K562 (cell line): ENCODE measurements at regions not wholly inside any gene's neighbourhood (a gene's known extent, or its start where the extent isn't known, plus 50 kb on each side); places are given as distances from the start of the nearest gene placed in this dataset.

Experiments used
- ATAC-seq: fragments of 200-7000 bp; cut with Tn5 transposase; 3 replicates; pipeline ENCODE4 v1.9.1; 2020; ENCODE audit warnings: moderate library complexity
- BruUV-seq: library from RNA; stranded (reverse); fragments of 400-500 nt; replicated peaks from 2 replicates; lab custom pipeline; 2021; lab: Mats Ljungman, UMichigan
- CTCF ChIA-PET: fragments of 300-600 bp; formaldehyde crosslinking; extraction: SDS; loops from one replicate; lab custom pipeline; 2021; ENCODE audit warnings: low intra/inter-chr PET ratio; lab: Yijun Ruan, JAX
- POLR2A ChIA-PET: fragments of 300-600, 350-650 bp; sonication (Branson Sonifier 250); formaldehyde crosslinking; extraction: SDS; loops from one replicate; lab custom pipeline; 2021; ENCODE audit warnings: antibody characterized with exemption, inconsistent platforms; lab: Yijun Ruan, JAX
- DNase-seq, 4 experiments: peaks; one replicate each; pipeline versions ENCODE4 v3.0.0 to v3.0.0-alpha.2; 2011 to 2018; ENCODE audit warnings: low spot score in 3 of 4, mixed read lengths in 3 of 4; ENCODE audit errors: extremely low read depth in 1 of 4
- FAIRE-seq: peaks from 2 replicates; lab custom pipeline; 2011; peaks lifted over from hg19 to GRCh38; lab: Jason Lieb, UNC
- H2AFZ ChIP-seq: 2 replicates; pipeline ENCODE4 v1.6.0; 2011; ENCODE audit warnings: low read depth, low read length, control low read depth, inconsistent platforms
- H3K27ac ChIP-seq: fragments of 200-600 bp; 3 replicates; pipeline ENCODE4 v1.8.0; 2011; ENCODE audit warnings: low read depth, mild to moderate bottlenecking, control low read depth, inconsistent platforms, low read length, moderate library complexity, mixed read lengths; ENCODE audit errors: extremely low read depth
- H3K27me3 ChIP-seq, 2 experiments: fragments of 300-600 bp in 1 of 2; 2 replicates in 1 of 2; 3 replicates in 1 of 2; pipeline versions ENCODE4 v1.6.0 to v1.8.0; 2011; ENCODE audit warnings: inconsistent platforms in 2 of 2, low read length in 2 of 2, mild to moderate bottlenecking in 1 of 2, mixed read lengths in 1 of 2, moderate library complexity in 1 of 2; ENCODE audit not compliant: control insufficient read depth in 2 of 2, insufficient read depth in 2 of 2
- H3K36me3 ChIP-seq: fragments of 300-600 bp; 3 replicates; pipeline ENCODE4 v1.8.0; 2011; ENCODE audit warnings: mild to moderate bottlenecking, low read length, inconsistent platforms; ENCODE audit not compliant: control insufficient read depth, insufficient read depth
- H3K4me1 ChIP-seq, 2 experiments: fragments of 200-600 bp in 1 of 2; replicated peaks in 1 of 2; 2 replicates in 1 of 2; 3 replicates in 1 of 2; pipeline versions ENCODE4 v1.5.1 to v1.8.0; 2011; ENCODE audit warnings: inconsistent platforms in 2 of 2, low read length in 2 of 2, mild to moderate bottlenecking in 1 of 2, mixed read lengths in 1 of 2, moderate library complexity in 1 of 2; ENCODE audit not compliant: control insufficient read depth in 2 of 2, insufficient read depth in 2 of 2
- H3K4me2 ChIP-seq: 2 replicates; pipeline ENCODE4 v1.6.1; 2011; ENCODE audit warnings: low read length, control low read depth, inconsistent platforms, mixed read lengths; ENCODE audit not compliant: insufficient read depth
- H3K4me3 ChIP-seq: fragments of 200-600 bp; sonication (generic), shearing (Covaris generic); 2 replicates; pipeline ENCODE4 v1.5.1; 2016; ENCODE audit warnings: control low read depth, inconsistent platforms
- H3K79me2 ChIP-seq: fragments of 200-600 bp; 3 replicates; pipeline ENCODE4 v1.8.0; 2011; ENCODE audit warnings: low read length, inconsistent platforms; ENCODE audit not compliant: control insufficient read depth, insufficient read depth
- H3K9ac ChIP-seq, 2 experiments: 2 replicates each; pipeline versions ENCODE4 v1.6.0 to v1.6.1; 2011; ENCODE audit warnings: low read depth in 2 of 2, low read length in 2 of 2, control low read depth in 1 of 2, inconsistent platforms in 1 of 2, mild to moderate bottlenecking in 1 of 2, mixed read lengths in 1 of 2; ENCODE audit not compliant: insufficient read depth in 1 of 2
- H3K9me1 ChIP-seq: one replicate; pipeline ENCODE4 v1.6.0; 2011; ENCODE audit warnings: inconsistent platforms, mild to moderate bottlenecking, low read length, moderate library complexity; ENCODE audit not compliant: control insufficient read depth, insufficient read depth
- H3K9me3 ChIP-seq: replicated peaks from 2 replicates; pipeline ENCODE4 v1.5.1; 2011; ENCODE audit warnings: low read depth, low read length, inconsistent platforms; ENCODE audit not compliant: control insufficient read depth, insufficient read depth
- H4K20me1 ChIP-seq: replicated peaks from 2 replicates; pipeline ENCODE4 v1.6.1; 2011; ENCODE audit warnings: low read length, inconsistent platforms, mixed read lengths; ENCODE audit not compliant: control insufficient read depth, insufficient read depth
- ATF2 ChIP-seq: sonication (generic); formaldehyde crosslinking; IDR thresholded peaks from 2 replicates; pipeline ENCODE4 v1.8.1; 2022; ENCODE audit warnings: missing genetic modification reagents
- CTCFL ChIP-seq: IDR thresholded peaks from 2 replicates; pipeline ENCODE4 v1.6.1; 2011; ENCODE audit warnings: borderline replicate concordance, low read depth, mild to moderate bottlenecking, moderate library complexity, low read length; ENCODE audit not compliant: insufficient read depth, poor library complexity, severe bottlenecking
- WGBS: fragments of 100-300 bp; shearing (Covaris generic); methylation state at CpG from one replicate; pipeline ENCODE4 v1.1.6; 2016; ENCODE audit warnings: low coverage, mixed read lengths; ENCODE audit not compliant: insufficient coverage; ENCODE audit errors: missing lambda C conversion rate; 5-methylcytosine and 5-hydroxymethylcytosine counted together
- in situ Hi-C: fragments of 300-500 bp; cut with MboI; formaldehyde crosslinking; loops from 4 replicates; pipeline ENCODE4 v1.15.0; 2018; ENCODE audit warnings: inconsistent platforms, mixed read lengths
- intact Hi-C: fragments of 100-400 bp; cut with micrococcal nuclease; formaldehyde crosslinking; loops from 2 replicates; pipeline ENCODE4 v1.14.2; 2022

- POLR2A ChIA-PET: no interaction called here
- no TSS peak for BruUV-seq
- in situ Hi-C loops: loop anchor here (25.0 kb wide), 1 partner anchor 1193 kb away; no protein-coding TSS in a partner anchor
Measured at GRCh38 chr1:209205039-209205438, 378.5 kb upstream of the CAMK1G start.

More at GRCh38 chr1:209205039-209205438, 378.5 kb upstream of the CAMK1G start:
- no peaks in the 10 kb centered on the region for H3K79me2 ChIP-seq
- CTCF ChIA-PET: no interaction called here
- no peaks in the 10 kb centered on the region for H3K9me3 ChIP-seq
- ATAC-seq (no peak), FAIRE-seq (no peak), DNase-seq (no peak)
- 0% methylated on average over 4 of the region's 4 CpGs for WGBS
- no peaks in the 10 kb centered on the region for H3K9me1 ChIP-seq
- no peaks in the 10 kb centered on the region for H4K20me1 ChIP-seq
- intact Hi-C loops: loop anchor here (10.0 kb wide), 1 partner anchor 1180 kb away; no protein-coding TSS in a partner anchor
- H3K9ac ChIP-seq: no peak overlapping the region
- no peak overlapping the region for H3K27ac ChIP-seq
- H3K4me2 ChIP-seq: no peak overlapping the region
- no peak overlapping the region for H3K4me3 ChIP-seq
- TF ChIP-seq CTCFL (no peak), ATF2 (no peak)
- peaks cover 0 to 6% of the 10 kb centered on the region in 2 experiments; a peak in 1 of 5 replicates for H3K4me1 ChIP-seq
- H2AFZ ChIP-seq: no peak overlapping the region
- peaks cover 0 to 19% of the 10 kb centered on the region in 2 experiments; a peak in 3 of 5 replicates for H3K27me3 ChIP-seq
- H3K36me3 ChIP-seq: no peaks in the 10 kb centered on the region
